Ovary (tissue), 7 donors: ENCODE measurements at regions not wholly inside any gene's neighbourhood (a gene's known extent, or its start where the extent isn't known, plus 50 kb on each side); places are given as distances from the start of the nearest gene placed in this dataset.

Experiments
- DNase-seq, 5 donors: peaks; one replicate each; pipeline ENCODE4 v3.0.0-alpha.2; 2019 to 2020
- H3K27ac ChIP-seq, 2 donors: fragments of 200-600 bp; one replicate each; pipeline versions ENCODE4 v1.5.1 to v1.8.0; 2019 to 2022
- H3K27me3 ChIP-seq: fragments of 200-600 bp; one replicate; pipeline ENCODE4 v1.8.0; 2022
- H3K36me3 ChIP-seq: fragments of 200-600 bp; sonication (generic); one replicate; pipeline ENCODE4 v1.5.1; 2019
- H3K4me1 ChIP-seq: one replicate; pipeline ENCODE4 v1.8.1; 2013; ENCODE audit warnings: mild to moderate bottlenecking, moderate library complexity; ENCODE audit not compliant: insufficient read depth
- H3K4me3 ChIP-seq: fragments of 200-600 bp; sonication (generic); one replicate; pipeline ENCODE4 v1.5.1; 2017
- H3K9me3 ChIP-seq, 2 donors: fragments of 200-600 bp in 1 of 2; sonication (generic) in 1 of 2; one replicate each; pipeline versions ENCODE4 v1.5.1 to v1.8.1; 2013 to 2019; ENCODE audit warnings: mild to moderate bottlenecking in 1 of 2, moderate library complexity in 1 of 2
- CTCF ChIP-seq, 3 donors: fragments of 450-650 bp in 2 of 3; fragments of 200-600 bp in 1 of 3; IDR thresholded peaks; one replicate each; pipeline versions ENCODE4 v1.5.1 to v1.8.0; 2016 to 2022; ENCODE audit warnings: antibody characterized with exemption in 3 of 3, mild to moderate bottlenecking in 1 of 3
- EP300 ChIP-seq: sonication (generic); formaldehyde crosslinking; IDR thresholded peaks from one replicate; pipeline ENCODE4 v1.6.1; 2017; ENCODE audit warnings: antibody characterized with exemption
- POLR2A ChIP-seq: fragments of 450-650 bp; IDR thresholded peaks from one replicate; pipeline ENCODE4 v1.6.1; 2017; ENCODE audit warnings: antibody characterized with exemption, mild to moderate bottlenecking, moderate library complexity
- WGBS, 3 donors: extraction: QIAGEN DNeasy Blood & Tissue Kit in 1 of 3; methylation state at CpG; one replicate each; pipeline versions ENCODE4 v1.1.5 to v1.1.7; 2013 to 2017; 5-methylcytosine and 5-hydroxymethylcytosine counted together
- intact Hi-C, 4 donors: fragments of 100-400 bp; cut with DNase I; formaldehyde crosslinking; loops; one replicate each; pipeline versions ENCODE4 v1.11.0 to v1.15.1; 2022 to 2023
- donor health status: DM: no; HTN: no; CAD: no; lungs with moderate emphysema.
- donor health status: DM: no; HTN: no; CAD: no.
- donor health status: Bipolar disorder and iron deficiency.
- donor health status: DM: no; HTN: no; CAD: no.
- donor health status: DM: yes; HTN: yes; CAD: no.

DNA sequence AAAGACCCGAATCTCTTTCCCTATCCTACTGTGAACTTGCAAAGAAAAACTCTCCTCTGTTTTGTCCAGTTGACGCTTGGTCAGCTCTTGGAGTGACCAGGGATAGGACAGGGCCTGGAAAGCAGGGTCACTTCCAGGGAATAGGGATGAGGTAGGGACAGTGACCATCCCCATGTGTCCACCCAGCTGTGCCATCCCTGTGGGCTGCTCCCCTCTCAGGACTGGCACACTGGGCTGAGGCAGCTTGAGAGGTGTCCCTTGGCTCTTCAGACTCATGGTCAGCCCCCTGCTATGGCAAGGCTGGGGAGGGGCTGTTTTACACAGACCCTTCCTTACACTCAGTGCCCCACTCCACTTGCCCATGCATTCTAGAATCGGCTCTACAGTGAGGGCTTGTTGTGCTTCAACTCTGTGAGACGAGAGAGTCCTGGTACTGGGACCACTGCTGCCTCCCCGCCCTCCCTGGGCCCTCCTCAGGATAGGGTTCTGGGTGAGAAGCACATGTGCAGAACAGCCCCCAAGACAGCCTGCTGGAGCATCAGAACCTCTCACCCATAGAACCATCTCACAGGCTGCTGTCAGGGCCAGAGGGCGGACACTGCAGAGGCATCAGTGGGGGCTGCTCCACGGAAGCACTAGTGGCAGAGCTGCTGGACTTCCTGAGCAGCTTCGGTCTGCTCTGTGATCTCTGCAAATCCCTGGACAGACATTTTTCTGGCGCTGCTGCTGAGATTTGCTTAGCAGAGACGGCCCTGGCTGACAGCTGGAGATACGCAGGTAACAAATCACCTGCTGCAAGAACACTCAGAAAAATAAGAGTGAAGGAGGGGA, 202.8 kb upstream of the CXCL12 start:
- Histone ChIP-seq H3K36me3 (no peaks in the 10 kb centered on the region), H3K27me3 (no peaks in the 10 kb centered on the region), H3K4me3 (no peak overlapping the region), H3K27ac (no peak overlapping the region), H3K4me1 (no peaks in the 10 kb centered on the region), H3K9me3 (no peaks in the 10 kb centered on the region)
- intact Hi-C loops = no loop called here
- WGBS, 3 donors = 80 to 83% (median 82%) methylated on average over 11 of the region's 11 CpGs
- no peak for TF ChIP-seq CTCF (IDR thresholded peaks at IDR 0.05)
- TF ChIP-seq POLR2A = no peak
- TF ChIP-seq EP300 = no peak
- DNase-seq = no peak

DNA sequence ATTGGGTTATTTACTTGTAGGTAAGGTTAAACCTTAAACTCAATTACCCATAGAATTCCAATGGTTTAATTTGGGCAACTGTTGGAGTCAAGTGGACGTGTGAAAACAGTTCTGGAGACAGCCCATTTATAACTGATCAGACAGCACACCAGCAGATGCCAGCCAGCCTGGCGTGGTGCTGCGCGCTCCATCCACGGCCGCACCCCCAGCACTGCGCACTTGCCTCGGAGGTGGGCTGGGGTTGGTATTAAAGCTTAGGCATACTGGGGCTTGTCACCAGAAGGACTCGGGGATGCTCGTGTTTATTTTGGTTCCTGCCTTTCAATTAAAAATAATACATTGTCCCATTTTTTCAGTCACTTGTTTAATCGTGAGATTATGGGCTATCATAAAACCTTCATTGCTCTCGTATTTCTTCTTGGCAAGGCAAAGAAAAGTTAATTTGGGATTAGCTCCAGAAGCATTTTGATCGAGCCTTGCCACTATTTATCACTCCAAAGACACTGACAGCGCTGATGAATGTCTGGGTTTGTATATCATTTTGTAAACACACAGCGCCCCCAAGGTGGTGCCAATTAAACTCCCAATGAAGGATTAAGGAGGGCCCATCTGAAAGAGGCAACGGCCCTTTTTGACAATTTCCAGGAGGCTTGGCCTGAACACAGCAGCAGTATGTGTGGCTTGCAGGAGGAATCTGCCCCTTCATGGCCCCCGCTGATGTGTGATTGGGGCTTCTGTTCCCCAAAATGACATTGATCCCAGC, 204.5 kb upstream of the CXCL12 start:
- no peaks in the 10 kb centered on the region for H3K36me3 ChIP-seq
- H3K27me3 ChIP-seq = no peaks in the 10 kb centered on the region
- no peak overlapping the region for H3K27ac ChIP-seq
- WGBS, 3 donors = 83 to 87% (median 86%) methylated on average over 17 of the region's 17 CpGs
- TF ChIP-seq EP300 (no peak), CTCF (IDR thresholded peaks at IDR 0.05) (no peak), POLR2A (no peak)
- no peak overlapping the region for H3K4me3 ChIP-seq
- intact Hi-C loops = no loop called here
- no peak for DNase-seq
- no peaks in the 10 kb centered on the region for H3K9me3 ChIP-seq
- no peaks in the 10 kb centered on the region for H3K4me1 ChIP-seq

- WGBS, 3 donors = 62 to 80% (median 77%) methylated on average over 5 of the region's 5 CpGs
- H3K9me3 ChIP-seq = no peaks in the 10 kb centered on the region
- no peak overlapping the region for H3K27ac ChIP-seq
- intact Hi-C loops = no loop called here
- no peaks in the 10 kb centered on the region for H3K4me1 ChIP-seq
- TF ChIP-seq CTCF (IDR thresholded peaks at IDR 0.05) = no peak
- no peak for TF ChIP-seq POLR2A
- TF ChIP-seq EP300 = no peak
- DNase-seq = no peak
- no peaks in the 10 kb centered on the region for H3K36me3 ChIP-seq
- H3K4me3 ChIP-seq = no peak overlapping the region
- H3K27me3 ChIP-seq = no peaks in the 10 kb centered on the region
Observed at GRCh38 chr10:44589944-44590449, 205.1 kb upstream of the CXCL12 start.

GRCh38 chr10:44591911-44592310, 207.0 kb upstream of the CXCL12 start:
- TF ChIP-seq POLR2A (no peak), CTCF (IDR thresholded peaks at IDR 0.05) (no peak), EP300 (no peak)
- Histone ChIP-seq H3K9me3 (no peaks in the 10 kb centered on the region), H3K27ac (no peak overlapping the region), H3K4me3 (no peak overlapping the region), H3K4me1 (no peaks in the 10 kb centered on the region), H3K36me3 (no peaks in the 10 kb centered on the region), H3K27me3 (no peaks in the 10 kb centered on the region)
- 15 to 31% (median 23%) methylated on average over 1 of the region's 1 CpG for WGBS, 3 donors
- no peak for DNase-seq
- intact Hi-C loops = no loop called here
